Activated T-helper 1 cell treated with anti-CD3 and anti-CD28 coated beads, Interleukin-2, amount 50 U/mL, for 16 hours (primary cell): ENCODE measurements at regions not wholly inside any gene's neighbourhood (a gene's known extent, or its start where the extent isn't known, plus 50 kb on each side); places are given as distances from the start of the nearest gene placed in this dataset.
"Not testable (repeated sequence)": the region's sequence is repeated elsewhere in the genome, so short reads cannot be mapped to it uniquely, and the experiment has no call there.

ENCODE experiments used
- DNase-seq, 2 donors: peaks; one replicate each; pipeline ENCODE4 v3.0.0-alpha.2; 2020; ENCODE audit warnings: low read depth in 1 of 2, low spot score in 1 of 2

GRCh38 chr6:87772597-87773530 lies 70.8 kb upstream of the AKIRIN2 start:
- no peak for DNase-seq

- DNase-seq, result no peak
These were observed 65.4 kb upstream of the AKIRIN2 start for GRCh38 chr6:87767478-87767877.

GRCh38 chr6:87766211-87766610 lies 64.2 kb upstream of the AKIRIN2 start:
- no peak for DNase-seq

- DNase-seq, result no peak
These were observed 61.9 kb upstream of the AKIRIN2 start for GRCh38 chr6:87763901-87764300.

- no peak for DNase-seq
These were observed 61.2 kb upstream of the AKIRIN2 start for GRCh38 chr6:87763276-87763675.

- no peak for DNase-seq
These were observed 60.1 kb upstream of the AKIRIN2 start for GRCh38 chr6:87762116-87762515.

GRCh38 chr6:87757792-87758191 lies 55.8 kb upstream of the AKIRIN2 start:
- no peak for DNase-seq

- DNase-seq, result no peak
These were observed 54.8 kb upstream of the AKIRIN2 start for GRCh38 chr6:87756858-87757257.

GRCh38 chr6:87755708-87756671 lies 54.0 kb upstream of the AKIRIN2 start:
- no peak for DNase-seq

- no peak for DNase-seq
These were observed 52.8 kb upstream of the AKIRIN2 start for GRCh38 chr6:87754828-87755227.

- no peak for DNase-seq
These were observed 51.2 kb upstream of the AKIRIN2 start for GRCh38 chr6:87753131-87753685.

- DNase-seq, result not testable (repeated sequence)
These were observed 50.5 kb upstream of the AKIRIN2 start for GRCh38 chr6:87752503-87752902.
